T47D (cell line): ENCODE measurements at regions not wholly inside any gene's neighbourhood (a gene's known extent, or its start where the extent isn't known, plus 50 kb on each side); places are given as distances from the start of the nearest gene placed in this dataset.

Experiments
- DNase-seq, 2 experiments: peaks; one replicate each; pipeline versions ENCODE4 v3.0.0 to v3.0.0-alpha.2; 2011 to 2012; ENCODE audit warnings: low read depth in 1 of 2, low spot score in 1 of 2
- JUND ChIP-seq: IDR thresholded peaks from 2 replicates; pipeline ENCODE4 v1.6.1; 2012; ENCODE audit warnings: low read depth
- in situ Hi-C: cut with HindIII; loops from 2 replicates; pipeline ENCODE4 v1.10.0; 2016; ENCODE audit warnings: low sequenced_read_pairs, low pct_unique_long_range_greater_than_20kb

- TF ChIP-seq JUND: no peak
- in situ Hi-C loops: no loop called here
- DNase-seq: peak in 1 of 2 experiments; percentile 51
Observed at GRCh38 chr11:71336176-71336995, 84.0 kb upstream of the SHANK2 start.

GRCh38 chr11:71335371-71335770 is 83.0 kb upstream of the SHANK2 start:
- in situ Hi-C loops: no loop called here
- no peak for TF ChIP-seq JUND
- DNase-seq: no peak

GRCh38 chr11:71334191-71334590 is 81.8 kb upstream of the SHANK2 start:
- TF ChIP-seq JUND: no peak
- no peak for DNase-seq
- in situ Hi-C loops: no loop called here

GRCh38 chr11:71333473-71333872 is 81.1 kb upstream of the SHANK2 start:
- no peak for TF ChIP-seq JUND

GRCh38 chr11:71332447-71332846 is 80.1 kb upstream of the SHANK2 start:
- no peak for DNase-seq
- no peak for TF ChIP-seq JUND
- in situ Hi-C loops: no loop called here

More at GRCh38 chr11:71333473-71333872, 81.1 kb upstream of the SHANK2 start:
- DNase-seq: no peak
- in situ Hi-C loops: no loop called here

- no peak for TF ChIP-seq JUND
- in situ Hi-C loops: no loop called here
- DNase-seq: no peak
Observed at GRCh38 chr11:71332046-71332445, 79.7 kb upstream of the SHANK2 start.

GRCh38 chr11:71331631-71332030 is 79.3 kb upstream of the SHANK2 start:
- in situ Hi-C loops: no loop called here
- DNase-seq: no peak
- TF ChIP-seq JUND: no peak

GRCh38 chr11:71330996-71331395 is 78.6 kb upstream of the SHANK2 start:
- in situ Hi-C loops: no loop called here
- no peak for DNase-seq
- TF ChIP-seq JUND: no peak

GRCh38 chr11:71330349-71330748 is 78.0 kb upstream of the SHANK2 start:
- no peak for DNase-seq
- in situ Hi-C loops: no loop called here
- TF ChIP-seq JUND: no peak

GRCh38 chr11:71329786-71330185 is 77.4 kb upstream of the SHANK2 start:
- in situ Hi-C loops: no loop called here
- no peak for TF ChIP-seq JUND
- DNase-seq: no peak

GRCh38 chr11:71329165-71329510 is 76.8 kb upstream of the SHANK2 start:
- in situ Hi-C loops: no loop called here
- TF ChIP-seq JUND: no peak
- no peak for DNase-seq

- no peak for DNase-seq
- no peak for TF ChIP-seq JUND
- in situ Hi-C loops: no loop called here
Observed at GRCh38 chr11:71327156-71328085, 75.0 kb upstream of the SHANK2 start.

GRCh38 chr11:71326328-71326940 is 74.1 kb upstream of the SHANK2 start:
- DNase-seq: no peak
- TF ChIP-seq JUND: no peak
- in situ Hi-C loops: no loop called here
